Endodermal cell (in vitro differentiated cells): ENCODE measurements at regions not wholly inside any gene's neighbourhood (a gene's known extent, or its start where the extent isn't known, plus 50 kb on each side); places are given as distances from the start of the nearest gene placed in this dataset.

Source experiments
- DNase-seq: peaks from one replicate; pipeline ENCODE4 v3.0.0-alpha.2; 2017
- H3K27ac ChIP-seq: 2 replicates; pipeline ENCODE4 v1.5.1; 2013; ENCODE audit warnings: mild to moderate bottlenecking, low read depth, low read length, moderate library complexity
- H3K27me3 ChIP-seq: 2 replicates; pipeline ENCODE4 v1.6.1; 2013; ENCODE audit warnings: mild to moderate bottlenecking, low read length, moderate library complexity; ENCODE audit not compliant: insufficient read depth, control insufficient read depth, poor library complexity, severe bottlenecking
- H3K36me3 ChIP-seq: 2 replicates; pipeline ENCODE4 v1.7.0; 2013; ENCODE audit warnings: mild to moderate bottlenecking, low read length, moderate library complexity; ENCODE audit not compliant: control insufficient read depth, insufficient read depth
- H3K4me1 ChIP-seq: one replicate; pipeline ENCODE4 v1.7.0; 2013; ENCODE audit warnings: low read length; ENCODE audit not compliant: control insufficient read depth, insufficient read depth
- H3K4me3 ChIP-seq: 2 replicates; pipeline ENCODE4 v1.5.1; 2013; ENCODE audit warnings: mild to moderate bottlenecking, low read length, moderate library complexity
- H3K9ac ChIP-seq: 2 replicates; pipeline ENCODE4 v1.6.1; 2013; ENCODE audit warnings: mild to moderate bottlenecking, low read length, moderate library complexity; ENCODE audit not compliant: poor library complexity, severe bottlenecking; ENCODE audit errors: extremely low read depth
- H3K9me3 ChIP-seq: 2 replicates; pipeline ENCODE4 v1.6.1; 2013; ENCODE audit warnings: mild to moderate bottlenecking, low read length, moderate library complexity; ENCODE audit not compliant: control insufficient read depth
- H3K27ac Mint-ChIP-seq: 2 replicates; pipeline ENCODE4 v1.8.0; 2020; ENCODE audit warnings: mixed read lengths
- H3K27me3 Mint-ChIP-seq: 2 replicates; pipeline ENCODE4 v1.8.0; 2021; ENCODE audit warnings: mild to moderate bottlenecking, mixed read lengths; ENCODE audit not compliant: insufficient read depth
- H3K36me3 Mint-ChIP-seq: 2 replicates; pipeline ENCODE4 v1.8.0; 2020; ENCODE audit warnings: low read depth, mixed read lengths
- H3K4me1 Mint-ChIP-seq: 2 replicates; pipeline ENCODE4 v1.8.0; 2020; ENCODE audit warnings: mixed read lengths
- H3K4me3 Mint-ChIP-seq: 2 replicates; pipeline ENCODE4 v1.8.0; 2020; ENCODE audit warnings: mild to moderate bottlenecking, moderate library complexity, mixed read lengths
- H3K9me3 Mint-ChIP-seq: 2 replicates; pipeline ENCODE4 v1.8.0; 2020; ENCODE audit warnings: mild to moderate bottlenecking, mixed read lengths
- CTCF ChIP-seq: fragments of 200-600 bp; sonication (generic); conservative IDR thresholded peaks from 2 replicates; pipeline ENCODE4 v1.5.0; 2021; ENCODE audit warnings: antibody characterized with exemption, mild to moderate bottlenecking
- WGBS, 2 experiments: methylation state at CpG; one replicate each; pipeline versions ENCODE4 v1.1.5 to v1.1.7; 2013; ENCODE audit warnings: missing lambda C conversion rate in 2 of 2, mixed read lengths in 1 of 2; ENCODE audit not compliant: insufficient coverage in 1 of 2, insufficient read length in 1 of 2; 5-methylcytosine and 5-hydroxymethylcytosine counted together

DNA sequence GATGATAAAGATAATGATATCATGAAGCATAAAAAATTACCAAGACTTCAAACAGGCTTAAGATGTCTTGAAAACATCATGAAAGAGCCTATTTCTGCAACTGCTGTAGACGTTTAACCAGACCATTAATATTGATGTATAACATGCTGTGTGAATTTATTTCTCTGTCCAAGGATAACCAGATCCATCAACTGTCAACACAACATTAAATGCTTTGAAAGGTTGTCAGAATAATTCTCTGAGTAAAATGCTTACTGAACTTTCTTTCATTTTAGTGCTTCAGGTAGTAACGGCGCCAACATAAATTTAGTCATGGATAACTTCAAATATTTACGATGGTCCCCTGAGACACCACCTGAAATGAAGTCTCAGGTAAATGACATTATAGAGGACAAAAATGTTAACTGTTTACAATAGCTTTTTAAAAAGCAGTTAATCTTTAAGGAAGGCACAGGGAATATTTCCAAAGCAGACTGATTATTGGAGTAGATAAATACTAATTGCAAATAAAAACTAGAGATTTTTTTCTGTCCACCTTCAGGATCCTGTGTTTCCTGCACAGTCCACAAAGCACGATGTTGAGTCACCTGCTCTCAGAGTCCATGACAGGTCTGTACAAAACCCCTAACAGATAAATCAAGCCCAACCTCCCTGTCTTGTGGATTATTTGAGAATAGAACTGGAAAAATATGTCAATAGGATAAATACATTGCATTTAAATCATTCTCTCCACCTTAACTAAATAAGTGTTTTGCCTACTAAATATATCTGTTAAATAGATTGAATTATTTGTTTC, 1213.2 kb downstream of the XPNPEP1 start:
- TF ChIP-seq CTCF, result no peak
- H3K4me3 Mint-ChIP-seq, result no peak overlapping the region

DNA sequence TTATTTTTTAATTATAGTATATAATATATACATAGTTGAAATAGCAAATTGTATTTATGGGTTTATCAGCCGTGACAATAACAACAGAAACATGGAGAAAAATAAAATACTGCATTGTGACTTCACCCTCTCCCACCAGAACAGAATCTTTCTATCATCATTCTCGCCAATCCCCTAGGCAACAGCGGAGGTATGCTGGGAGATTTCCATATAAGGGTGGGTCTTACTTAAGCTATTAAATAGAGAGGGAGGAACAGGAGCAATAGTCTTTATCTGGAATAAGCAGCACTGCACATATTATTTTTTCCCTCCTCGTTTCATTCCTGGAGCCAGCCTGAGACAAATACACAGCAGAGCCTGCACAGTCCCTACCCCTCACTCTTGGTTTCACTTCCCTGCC, 1214.9 kb downstream of the XPNPEP1 start:
- Histone ChIP-seq H3K27me3 (no peaks in the 10 kb centered on the region), H3K9me3 (peaks cover 66% of the 10 kb centered on the region), H3K4me1 (no peaks in the 10 kb centered on the region), H3K4me3 (no peak overlapping the region), H3K27ac (no peak overlapping the region), H3K9ac (no peak overlapping the region), H3K36me3 (no peaks in the 10 kb centered on the region)
- Mint-ChIP-seq H3K4me3 (no peak overlapping the region), H3K4me1 (no peaks in the 10 kb centered on the region), H3K27ac (peak overlapping the region; percentile 55), H3K36me3 (peaks cover 3% of the 10 kb centered on the region), H3K9me3 (peaks cover 15% of the 10 kb centered on the region), H3K27me3 (no peaks in the 10 kb centered on the region)
- 82% methylated on average over 2 of the region's 4 CpGs; no CpG with 5 or more reads in 1 of the 2 experiments for WGBS, 2 experiments
- no peak for DNase-seq
- TF ChIP-seq CTCF, result no peak

More for the DNA sequence above, 1213.2 kb downstream of the XPNPEP1 start:
- peaks cover 27% of the 10 kb centered on the region for H3K9me3 Mint-ChIP-seq
- Histone ChIP-seq H3K36me3 (no peaks in the 10 kb centered on the region), H3K9me3 (peaks cover 71% of the 10 kb centered on the region), H3K4me1 (no peaks in the 10 kb centered on the region), H3K4me3 (no peak overlapping the region), H3K27ac (no peak overlapping the region), H3K9ac (no peak overlapping the region), H3K27me3 (no peaks in the 10 kb centered on the region)
- no peak for DNase-seq
- no peaks in the 10 kb centered on the region for H3K4me1 Mint-ChIP-seq
- H3K36me3 Mint-ChIP-seq, result peaks cover 3% of the 10 kb centered on the region
- H3K27me3 Mint-ChIP-seq, result no peaks in the 10 kb centered on the region
- no peak overlapping the region for H3K27ac Mint-ChIP-seq
- WGBS, 2 experiments, result 88 to 91% methylated on average over 4 to 5 of the region's 5 CpGs

DNA sequence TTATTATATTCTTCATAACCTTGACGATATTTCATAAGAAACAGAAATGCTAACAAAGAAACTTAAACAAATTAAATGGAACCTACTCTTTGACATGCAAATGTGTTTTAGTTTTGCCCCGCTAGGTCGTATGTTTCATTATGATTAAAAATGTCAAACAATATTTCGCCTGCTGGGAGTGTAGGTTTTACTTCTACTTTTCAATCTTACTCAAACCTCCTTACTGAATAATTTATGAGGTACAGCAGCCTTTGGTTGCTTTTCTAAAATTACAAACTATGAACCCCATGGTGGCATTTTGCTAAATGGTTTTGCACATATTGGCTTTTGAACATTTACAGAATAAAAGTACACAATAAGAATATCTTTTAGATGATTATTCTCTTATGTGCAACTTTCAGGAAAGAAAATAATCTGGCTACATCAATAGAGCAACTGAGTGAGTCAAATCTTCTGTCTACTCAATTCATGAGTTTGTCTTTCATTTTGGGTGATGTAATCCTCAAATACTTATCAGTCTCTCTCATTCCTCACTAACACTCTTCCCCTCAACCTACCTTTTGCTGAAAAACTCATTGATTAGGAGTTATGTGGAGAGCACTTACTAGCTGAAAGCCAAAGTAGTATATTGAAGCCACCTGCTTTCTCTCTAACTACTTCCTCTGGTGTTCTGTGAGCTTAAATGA, 1226.4 kb downstream of the XPNPEP1 start:
- no peaks in the 10 kb centered on the region for H3K9me3 Mint-ChIP-seq
- Histone ChIP-seq H3K9ac (no peak overlapping the region), H3K27me3 (no peaks in the 10 kb centered on the region), H3K4me3 (no peak overlapping the region), H3K9me3 (peaks cover 30% of the 10 kb centered on the region), H3K27ac (no peak overlapping the region), H3K36me3 (no peaks in the 10 kb centered on the region), H3K4me1 (no peaks in the 10 kb centered on the region)
- no peak for TF ChIP-seq CTCF
- WGBS, 2 experiments, result 82 to 92% methylated on average over 2 to 4 of the region's 4 CpGs
- no peak overlapping the region for H3K4me3 Mint-ChIP-seq
- no peak for DNase-seq
- no peak overlapping the region for H3K27ac Mint-ChIP-seq
- peaks cover 5% of the 10 kb centered on the region for H3K4me1 Mint-ChIP-seq
- H3K27me3 Mint-ChIP-seq, result peaks cover 7% of the 10 kb centered on the region
- H3K36me3 Mint-ChIP-seq, result no peaks in the 10 kb centered on the region
